AG04449 (cell line): ENCODE measurements at regions not wholly inside any gene's neighbourhood (a gene's known extent, or its start where the extent isn't known, plus 50 kb on each side); places are given as distances from the start of the nearest gene placed in this dataset.

Experiments
- CTCF ChIA-PET: fragments of 350-600 bp; formaldehyde crosslinking; extraction: SDS; loops from one replicate; lab custom pipeline; 2021; ENCODE audit warnings: antibody characterized with exemption; lab: Yijun Ruan, JAX
- POLR2A ChIA-PET: fragments of 400-600, 350-600 bp; formaldehyde crosslinking; extraction: SDS; loops from one replicate; lab custom pipeline; 2020; ENCODE audit warnings: antibody characterized with exemption, inconsistent platforms; lab: Yijun Ruan, JAX
- DNase-seq: peaks from one replicate; pipeline ENCODE4 v3.0.0-alpha.2; 2010; ENCODE audit warnings: low read depth, low spot score
- H3K4me3 ChIP-seq: 2 replicates; pipeline ENCODE4 v1.5.1; 2011; ENCODE audit warnings: low read depth, mild to moderate bottlenecking, control low read depth, low read length
- CTCF ChIP-seq: IDR thresholded peaks from one replicate; pipeline ENCODE4 v1.5.1; 2011; ENCODE audit warnings: mild to moderate bottlenecking, moderate library complexity, low read length, control low read depth, inconsistent platforms; ENCODE audit not compliant: insufficient read depth; ENCODE audit errors: missing control alignments

- ChIA-PET POLR2A (no interaction called here), CTCF (no interaction called here)
These were observed 173.7 kb downstream of the MELK start for GRCh38 chr9:36746415-36746814.

DNA sequence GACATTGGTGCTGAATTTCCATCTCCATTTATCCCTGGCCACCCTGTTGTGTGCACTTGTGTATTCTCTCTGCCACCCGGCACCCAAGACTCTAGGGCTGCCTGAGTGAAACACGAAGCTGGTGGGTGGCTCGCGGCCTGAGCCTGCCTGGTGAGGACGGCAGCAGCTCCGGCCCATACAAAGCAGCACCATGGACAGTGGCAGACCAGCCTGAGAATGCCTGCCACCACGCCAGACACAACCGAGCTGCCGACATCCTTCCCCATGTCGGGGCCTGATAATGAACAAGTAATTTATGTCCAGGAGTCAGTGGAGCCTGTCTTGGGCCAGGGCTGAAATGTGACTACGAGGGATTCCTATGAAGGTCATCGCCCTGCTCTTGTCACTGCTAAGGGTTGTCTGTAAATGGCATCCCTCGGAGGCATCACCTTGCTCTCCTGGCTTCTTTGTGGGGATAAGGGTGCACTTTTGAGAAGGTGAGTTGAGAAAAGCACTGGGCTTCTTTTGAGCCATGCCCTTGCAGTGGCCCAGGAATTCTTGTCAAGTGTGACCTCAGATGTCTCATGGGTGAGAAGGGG lies 175.7 kb downstream of the MELK start:
- ChIA-PET CTCF (interaction anchor here (0.9 kb wide), 1 partner anchor 19 kb away, joined by 3 read pairs; no protein-coding TSS in a partner anchor), POLR2A (no interaction called here)
- TF ChIP-seq CTCF = no peak
- no peak overlapping the region for H3K4me3 ChIP-seq
- DNase-seq = no peak

More at GRCh38 chr9:36746415-36746814, 173.7 kb downstream of the MELK start:
- no peak overlapping the region for H3K4me3 ChIP-seq
- TF ChIP-seq CTCF = no peak
- no peak for DNase-seq

GRCh38 chr9:36749461-36749860 lies 176.8 kb downstream of the MELK start:
- POLR2A ChIA-PET = no interaction called here
- CTCF ChIA-PET = no interaction called here
- no peak for DNase-seq
- H3K4me3 ChIP-seq = no peak overlapping the region
- no peak for TF ChIP-seq CTCF

GRCh38 chr9:36750630-36751029 lies 177.9 kb downstream of the MELK start:
- DNase-seq = no peak
- H3K4me3 ChIP-seq = no peak overlapping the region
- POLR2A ChIA-PET = no interaction called here
- CTCF ChIA-PET = no interaction called here
- no peak for TF ChIP-seq CTCF

GRCh38 chr9:36755019-36755418 lies 182.3 kb downstream of the MELK start:
- TF ChIP-seq CTCF = no peak
- CTCF ChIA-PET = no interaction called here
- POLR2A ChIA-PET = no interaction called here
- no peak overlapping the region for H3K4me3 ChIP-seq
- no peak for DNase-seq

DNA sequence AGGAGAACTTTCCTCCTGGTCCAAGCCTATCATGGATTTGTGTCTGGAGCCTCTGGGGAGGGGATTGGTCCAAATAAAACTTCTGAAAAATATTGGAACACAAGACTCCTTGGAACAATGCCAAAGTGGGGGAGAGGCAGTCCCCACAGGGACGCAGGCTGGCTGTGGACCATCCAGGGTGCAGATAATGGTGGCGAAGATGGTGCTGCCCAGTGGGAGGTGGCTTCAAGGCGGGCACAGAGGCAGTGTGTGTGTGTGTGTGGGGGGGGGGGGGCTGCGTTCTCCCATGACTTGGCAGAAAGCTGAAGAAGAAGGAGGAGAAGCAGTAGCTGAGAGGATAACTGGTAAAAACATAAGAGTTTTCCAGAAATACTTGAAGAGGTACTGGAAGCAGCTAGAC lies 186.4 kb downstream of the MELK start:
- no peak for DNase-seq
- H3K4me3 ChIP-seq = no peak overlapping the region
- CTCF ChIA-PET = no interaction called here
- POLR2A ChIA-PET = no interaction called here
- no peak for TF ChIP-seq CTCF
